ENCODE measurements at regions not wholly inside any gene's neighbourhood (a gene's known extent, or its start where the extent isn't known, plus 50 kb on each side); places are given as distances from the start of the nearest gene placed in this dataset.

DNA sequence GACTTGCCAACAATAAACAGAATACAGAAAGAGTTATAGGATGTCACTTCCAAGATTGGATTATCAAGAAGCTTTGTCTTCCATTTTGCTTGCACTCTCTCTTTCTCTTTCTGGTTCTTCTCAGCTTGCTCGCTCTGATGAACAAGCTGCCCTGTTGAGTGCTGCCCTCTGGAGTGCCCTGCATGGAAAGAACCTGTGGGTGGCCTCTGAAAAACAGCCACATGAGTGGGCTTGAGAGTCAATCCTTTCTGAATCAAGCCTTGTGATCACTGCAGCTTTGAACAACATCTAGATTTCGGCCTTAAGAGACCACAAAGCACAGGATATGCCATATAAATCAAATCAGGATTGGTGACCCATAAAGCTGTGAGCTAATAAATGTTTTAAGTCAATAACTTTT, 185.1 kb downstream of the KIF2B start:
- peaks cover 80% of the 10 kb centered on the region for H3K9me3 ChIP-seq (ENCODE audit: low read length)
- ATAC-seq (no peak), FAIRE-seq (no peak), DNase-seq (ENCODE audit: low spot score) (no peak)
- H2AFZ ChIP-seq (ENCODE audit: low read length), result no peak overlapping the region
- CTCF ChIA-PET (ENCODE audit: low intra/inter-chr PET ratio, low total read pairs), result no interaction called here
- no peaks in the 10 kb centered on the region for H3K4me1 ChIP-seq (ENCODE audit: insufficient read depth, low read length)
- POLR2A ChIA-PET, result no interaction called here
- in situ Hi-C loops (cut with HindIII; ENCODE audit: extremely low pct_ligation_motif_present, low pct_unique_long_range_greater_than_20kb) (no loop called here), intact Hi-C loops (cut with micrococcal nuclease; ENCODE audit: unreplicated experiment) (no loop called here)
- no peaks in the 10 kb centered on the region for H3K27me3 ChIP-seq (ENCODE audit: control insufficient read depth in 1 of 2, insufficient read depth in 2 of 2, low read length in 2 of 2)
- H3K4me3 ChIP-seq (replicated peaks in 1 of 3; ENCODE audit: insufficient read depth in 1 of 3, low read depth in 2 of 3, low read length in 3 of 3), result no peak overlapping the region
- H3K27ac ChIP-seq (ENCODE audit: extremely low read length, insufficient read depth, low read length), result no peak overlapping the region
- no peak overlapping the region for H3K9ac ChIP-seq (ENCODE audit: insufficient read depth, low read depth, low read length)
- no peak overlapping the region for H3K4me2 ChIP-seq (ENCODE audit: low read depth, low read length)
- TF ChIP-seq, protein P1, sequence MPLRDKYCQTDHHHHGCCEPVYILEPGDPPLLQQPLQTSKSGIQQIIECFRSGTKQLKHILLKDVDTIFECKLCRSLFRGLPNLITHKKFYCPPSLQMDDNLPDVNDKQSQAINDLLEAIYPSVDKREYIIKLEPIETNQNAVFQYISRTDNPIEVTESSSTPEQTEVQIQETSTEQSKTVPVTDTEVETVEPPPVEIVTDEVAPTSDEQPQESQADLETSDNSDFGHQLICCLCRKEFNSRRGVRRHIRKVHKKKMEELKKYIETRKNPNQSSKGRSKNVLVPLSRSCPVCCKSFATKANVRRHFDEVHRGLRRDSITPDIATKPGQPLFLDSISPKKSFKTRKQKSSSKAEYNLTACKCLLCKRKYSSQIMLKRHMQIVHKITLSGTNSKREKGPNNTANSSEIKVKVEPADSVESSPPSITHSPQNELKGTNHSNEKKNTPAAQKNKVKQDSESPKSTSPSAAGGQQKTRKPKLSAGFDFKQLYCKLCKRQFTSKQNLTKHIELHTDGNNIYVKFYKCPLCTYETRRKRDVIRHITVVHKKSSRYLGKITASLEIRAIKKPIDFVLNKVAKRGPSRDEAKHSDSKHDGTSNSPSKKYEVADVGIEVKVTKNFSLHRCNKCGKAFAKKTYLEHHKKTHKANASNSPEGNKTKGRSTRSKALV (CRISPR knock-in tag; IDR thresholded peaks at IDR 0.05), result no peak
- TF ChIP-seq CREM (IDR thresholded peaks at IDR 0.05), result no peak
- no peak for TF ChIP-seq CREM (CRISPR knock-in tag; IDR thresholded peaks at IDR 0.05)
- no peak for TF ChIP-seq ZNF724P (CRISPR knock-in tag; IDR thresholded peaks at IDR 0.05; ENCODE audit: borderline replicate concordance)
- TF ChIP-seq ZNF672 (CRISPR knock-in tag; IDR thresholded peaks at IDR 0.05), result no peak
- no peak for TF ChIP-seq ZNF879 (CRISPR knock-in tag; IDR thresholded peaks at IDR 0.05)
- TF ChIP-seq, protein P2, sequence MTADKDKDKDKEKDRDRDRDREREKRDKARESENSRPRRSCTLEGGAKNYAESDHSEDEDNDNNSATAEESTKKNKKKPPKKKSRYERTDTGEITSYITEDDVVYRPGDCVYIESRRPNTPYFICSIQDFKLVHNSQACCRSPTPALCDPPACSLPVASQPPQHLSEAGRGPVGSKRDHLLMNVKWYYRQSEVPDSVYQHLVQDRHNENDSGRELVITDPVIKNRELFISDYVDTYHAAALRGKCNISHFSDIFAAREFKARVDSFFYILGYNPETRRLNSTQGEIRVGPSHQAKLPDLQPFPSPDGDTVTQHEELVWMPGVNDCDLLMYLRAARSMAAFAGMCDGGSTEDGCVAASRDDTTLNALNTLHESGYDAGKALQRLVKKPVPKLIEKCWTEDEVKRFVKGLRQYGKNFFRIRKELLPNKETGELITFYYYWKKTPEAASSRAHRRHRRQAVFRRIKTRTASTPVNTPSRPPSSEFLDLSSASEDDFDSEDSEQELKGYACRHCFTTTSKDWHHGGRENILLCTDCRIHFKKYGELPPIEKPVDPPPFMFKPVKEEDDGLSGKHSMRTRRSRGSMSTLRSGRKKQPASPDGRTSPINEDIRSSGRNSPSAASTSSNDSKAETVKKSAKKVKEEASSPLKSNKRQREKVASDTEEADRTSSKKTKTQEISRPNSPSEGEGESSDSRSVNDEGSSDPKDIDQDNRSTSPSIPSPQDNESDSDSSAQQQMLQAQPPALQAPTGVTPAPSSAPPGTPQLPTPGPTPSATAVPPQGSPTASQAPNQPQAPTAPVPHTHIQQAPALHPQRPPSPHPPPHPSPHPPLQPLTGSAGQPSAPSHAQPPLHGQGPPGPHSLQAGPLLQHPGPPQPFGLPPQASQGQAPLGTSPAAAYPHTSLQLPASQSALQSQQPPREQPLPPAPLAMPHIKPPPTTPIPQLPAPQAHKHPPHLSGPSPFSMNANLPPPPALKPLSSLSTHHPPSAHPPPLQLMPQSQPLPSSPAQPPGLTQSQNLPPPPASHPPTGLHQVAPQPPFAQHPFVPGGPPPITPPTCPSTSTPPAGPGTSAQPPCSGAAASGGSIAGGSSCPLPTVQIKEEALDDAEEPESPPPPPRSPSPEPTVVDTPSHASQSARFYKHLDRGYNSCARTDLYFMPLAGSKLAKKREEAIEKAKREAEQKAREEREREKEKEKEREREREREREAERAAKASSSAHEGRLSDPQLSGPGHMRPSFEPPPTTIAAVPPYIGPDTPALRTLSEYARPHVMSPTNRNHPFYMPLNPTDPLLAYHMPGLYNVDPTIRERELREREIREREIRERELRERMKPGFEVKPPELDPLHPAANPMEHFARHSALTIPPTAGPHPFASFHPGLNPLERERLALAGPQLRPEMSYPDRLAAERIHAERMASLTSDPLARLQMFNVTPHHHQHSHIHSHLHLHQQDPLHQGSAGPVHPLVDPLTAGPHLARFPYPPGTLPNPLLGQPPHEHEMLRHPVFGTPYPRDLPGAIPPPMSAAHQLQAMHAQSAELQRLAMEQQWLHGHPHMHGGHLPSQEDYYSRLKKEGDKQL (CRISPR knock-in tag; IDR thresholded peaks at IDR 0.05; ENCODE audit: low read depth), result no peak
- TF ChIP-seq ELF4 (CRISPR knock-in tag; IDR thresholded peaks at IDR 0.05; ENCODE audit: borderline replicate concordance), result no peak
- no peak for TF ChIP-seq ZFYVE20 (CRISPR knock-in tag; IDR thresholded peaks at IDR 0.05; ENCODE audit: borderline replicate concordance, low read depth)
- no peak for TF ChIP-seq PAF1 (CRISPR knock-in tag; IDR thresholded peaks at IDR 0.05)
- TF ChIP-seq ZNF317 (CRISPR knock-in tag; IDR thresholded peaks at IDR 0.05), result no peak
- no peak for TF ChIP-seq NRL (CRISPR knock-in tag; IDR thresholded peaks at IDR 0.05; ENCODE audit: borderline replicate concordance)
- no peak for TF ChIP-seq ZNF335 (CRISPR knock-in tag; IDR thresholded peaks at IDR 0.05)
- no peak for TF ChIP-seq ZNF570 (CRISPR knock-in tag; IDR thresholded peaks at IDR 0.05; ENCODE audit: borderline replicate concordance)
- TF ChIP-seq ZNF761 (CRISPR knock-in tag; conservative IDR thresholded peaks at IDR 0.05), result no peak
- no peak for TF ChIP-seq ZNF674 (CRISPR knock-in tag; IDR thresholded peaks at IDR 0.05; ENCODE audit: low read depth)
- BruUV-seq (replicated peaks), result no TSS peak
- H4K20me1 ChIP-seq (ENCODE audit: insufficient read depth, low read length), result no peaks in the 10 kb centered on the region
- 0% methylated on average over 2 of the region's 2 CpGs for WGBS (ENCODE audit: low lambda C conversion rate)
- no peaks in the 10 kb centered on the region for H3K79me2 ChIP-seq (ENCODE audit: insufficient read depth, low read length)
- no peaks in the 10 kb centered on the region for H3K36me3 ChIP-seq (replicated peaks in 1 of 2; ENCODE audit: control insufficient read depth in 1 of 2, insufficient read depth in 2 of 2, low read length in 2 of 2)
